ENCODE measurements at regions not wholly inside any gene's neighbourhood (a gene's known extent, or its start where the extent isn't known, plus 50 kb on each side); places are given as distances from the start of the nearest gene placed in this dataset.
"Not testable (repeated sequence)": the region's sequence is repeated elsewhere in the genome, so short reads cannot be mapped to it uniquely, and the experiment has no call there.

DNA sequence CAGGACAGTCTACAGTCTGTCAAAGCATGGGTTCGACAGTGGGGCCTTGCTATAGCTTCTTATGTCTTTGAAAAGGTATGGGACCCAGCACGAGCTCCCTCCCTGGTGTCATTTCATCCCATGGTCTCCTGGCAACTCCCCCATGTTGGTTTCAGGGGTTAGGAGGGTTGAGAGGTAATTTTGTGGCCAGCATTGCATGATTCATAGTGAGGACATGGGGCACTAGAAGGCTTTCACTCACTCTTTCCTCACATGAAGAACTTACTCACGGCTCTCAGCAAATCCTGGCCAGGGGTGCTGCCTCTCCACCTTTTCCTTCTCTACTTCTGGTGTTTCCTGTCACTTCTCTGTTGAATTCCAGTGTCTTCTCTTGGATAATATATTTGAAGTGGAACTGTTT, 134.7 kb upstream of the TNPO1 start:
- no peaks in the 10 kb centered on the region for H3K36me3 ChIP-seq (ENCODE audit: insufficient read depth, low read length)
- no peaks in the 10 kb centered on the region for H3K4me1 ChIP-seq (ENCODE audit: insufficient read depth, low read length)
- H3K9me3 ChIP-seq (ENCODE audit: insufficient read depth, low read length, severe bottlenecking): no peaks in the 10 kb centered on the region
- no peak overlapping the region for H3K9ac ChIP-seq (ENCODE audit: low read depth, low read length)
- ATAC-seq (ENCODE audit: insufficient read depth, low read depth) (no peak), DNase-seq (no peak)
- H2AFZ ChIP-seq (ENCODE audit: low read depth, low read length): no peak overlapping the region
- H4K20me1 ChIP-seq (ENCODE audit: insufficient read depth, low read length): no peaks in the 10 kb centered on the region
- no peak overlapping the region for H3K27ac ChIP-seq (ENCODE audit: low read length)
- H3K79me2 ChIP-seq (ENCODE audit: insufficient read depth, low read length): no peaks in the 10 kb centered on the region
- no peak overlapping the region for H3K4me2 ChIP-seq (ENCODE audit: insufficient read depth, low read length)
- TF ChIP-seq, protein P1, sequence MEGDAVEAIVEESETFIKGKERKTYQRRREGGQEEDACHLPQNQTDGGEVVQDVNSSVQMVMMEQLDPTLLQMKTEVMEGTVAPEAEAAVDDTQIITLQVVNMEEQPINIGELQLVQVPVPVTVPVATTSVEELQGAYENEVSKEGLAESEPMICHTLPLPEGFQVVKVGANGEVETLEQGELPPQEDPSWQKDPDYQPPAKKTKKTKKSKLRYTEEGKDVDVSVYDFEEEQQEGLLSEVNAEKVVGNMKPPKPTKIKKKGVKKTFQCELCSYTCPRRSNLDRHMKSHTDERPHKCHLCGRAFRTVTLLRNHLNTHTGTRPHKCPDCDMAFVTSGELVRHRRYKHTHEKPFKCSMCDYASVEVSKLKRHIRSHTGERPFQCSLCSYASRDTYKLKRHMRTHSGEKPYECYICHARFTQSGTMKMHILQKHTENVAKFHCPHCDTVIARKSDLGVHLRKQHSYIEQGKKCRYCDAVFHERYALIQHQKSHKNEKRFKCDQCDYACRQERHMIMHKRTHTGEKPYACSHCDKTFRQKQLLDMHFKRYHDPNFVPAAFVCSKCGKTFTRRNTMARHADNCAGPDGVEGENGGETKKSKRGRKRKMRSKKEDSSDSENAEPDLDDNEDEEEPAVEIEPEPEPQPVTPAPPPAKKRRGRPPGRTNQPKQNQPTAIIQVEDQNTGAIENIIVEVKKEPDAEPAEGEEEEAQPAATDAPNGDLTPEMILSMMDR (IDR thresholded peaks at IDR 0.05; ENCODE audit: borderline replicate concordance, extremely low read depth, low read length, poor library complexity, severe bottlenecking): no peak
- no peak for TF ChIP-seq EZH2 (IDR thresholded peaks at IDR 0.05; ENCODE audit: borderline replicate concordance, low read depth, low read length, severe bottlenecking)
- H3K27me3 ChIP-seq (ENCODE audit: insufficient read depth, low read length, poor library complexity): no peaks in the 10 kb centered on the region
- no peak overlapping the region for H3K4me3 ChIP-seq (ENCODE audit: low read depth in 1 of 2, low read length in 2 of 2)

DNA sequence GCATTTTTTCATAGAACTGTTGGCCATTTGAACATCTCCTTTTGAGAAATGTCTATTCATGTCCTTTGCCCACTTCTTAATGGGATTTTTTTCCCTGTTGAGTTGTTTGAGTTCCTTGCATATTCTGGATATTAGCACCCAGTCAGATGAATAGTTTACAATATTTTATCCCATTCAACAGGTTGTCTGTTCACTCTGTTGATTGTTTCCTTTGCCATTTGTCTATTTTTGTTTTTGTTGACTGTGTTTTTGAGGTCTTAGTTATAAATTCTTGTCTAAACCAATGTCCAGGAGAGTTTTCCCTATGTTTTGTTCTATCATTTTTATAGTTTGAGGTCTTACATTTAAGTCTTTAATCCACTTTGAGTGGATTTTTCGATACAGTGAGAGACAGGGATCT, 139.0 kb upstream of the TNPO1 start:
- ATAC-seq (ENCODE audit: insufficient read depth, low read depth): no peak
- Histone ChIP-seq H3K4me1 (ENCODE audit: insufficient read depth, low read length) (no peaks in the 10 kb centered on the region), H3K79me2 (ENCODE audit: insufficient read depth, low read length) (no peaks in the 10 kb centered on the region), H3K9ac (ENCODE audit: low read depth, low read length) (no peak overlapping the region), H3K4me3 (ENCODE audit: low read depth in 1 of 2, low read length in 2 of 2) (no peak overlapping the region), H3K27me3 (ENCODE audit: insufficient read depth, low read length, poor library complexity) (no peaks in the 10 kb centered on the region), H2AFZ (ENCODE audit: low read depth, low read length) (no peak overlapping the region), H3K4me2 (ENCODE audit: insufficient read depth, low read length) (no peak overlapping the region), H3K9me3 (ENCODE audit: insufficient read depth, low read length, severe bottlenecking) (no peaks in the 10 kb centered on the region), H3K27ac (ENCODE audit: low read length) (no peak overlapping the region), H4K20me1 (ENCODE audit: insufficient read depth, low read length) (no peaks in the 10 kb centered on the region), H3K36me3 (ENCODE audit: insufficient read depth, low read length) (no peaks in the 10 kb centered on the region)
- DNase-seq: no peak
- TF ChIP-seq EZH2 (IDR thresholded peaks at IDR 0.05; ENCODE audit: borderline replicate concordance, low read depth, low read length, severe bottlenecking): no peak
- TF ChIP-seq, protein P1 (IDR thresholded peaks at IDR 0.05; ENCODE audit: borderline replicate concordance, extremely low read depth, low read length, poor library complexity, severe bottlenecking): no peak

DNA sequence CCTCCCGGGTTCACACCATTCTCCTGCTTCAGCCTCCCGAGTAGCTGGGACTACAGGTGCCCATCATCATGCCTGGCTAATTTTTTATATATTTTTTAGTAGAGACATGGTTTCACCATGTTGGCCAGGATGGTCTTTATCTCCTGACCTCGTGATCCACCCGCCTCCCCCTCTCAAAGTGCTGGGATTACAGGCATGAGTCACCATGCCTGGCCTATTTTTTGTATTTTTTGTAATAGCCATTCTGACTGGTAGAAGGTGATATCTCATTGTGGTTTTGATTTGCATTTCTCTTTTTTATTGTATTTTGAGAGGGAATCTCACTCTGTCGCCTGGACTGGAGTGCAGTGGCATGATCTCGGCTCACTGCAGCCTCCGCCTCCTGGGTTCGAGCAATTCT, 139.6 kb upstream of the TNPO1 start:
- ATAC-seq (ENCODE audit: insufficient read depth, low read depth); H3K27ac ChIP-seq (ENCODE audit: low read length); H3K9ac ChIP-seq (ENCODE audit: low read depth, low read length); H4K20me1 ChIP-seq (ENCODE audit: insufficient read depth, low read length); DNase-seq; H3K4me3 ChIP-seq (ENCODE audit: low read depth in 1 of 2, low read length in 2 of 2); H3K27me3 ChIP-seq (ENCODE audit: insufficient read depth, low read length, poor library complexity); H3K79me2 ChIP-seq (ENCODE audit: insufficient read depth, low read length); H3K9me3 ChIP-seq (ENCODE audit: insufficient read depth, low read length, severe bottlenecking); H3K4me1 ChIP-seq (ENCODE audit: insufficient read depth, low read length); H3K4me2 ChIP-seq (ENCODE audit: insufficient read depth, low read length); H2AFZ ChIP-seq (ENCODE audit: low read depth, low read length); H3K36me3 ChIP-seq (ENCODE audit: insufficient read depth, low read length): not testable (repeated sequence)

DNA sequence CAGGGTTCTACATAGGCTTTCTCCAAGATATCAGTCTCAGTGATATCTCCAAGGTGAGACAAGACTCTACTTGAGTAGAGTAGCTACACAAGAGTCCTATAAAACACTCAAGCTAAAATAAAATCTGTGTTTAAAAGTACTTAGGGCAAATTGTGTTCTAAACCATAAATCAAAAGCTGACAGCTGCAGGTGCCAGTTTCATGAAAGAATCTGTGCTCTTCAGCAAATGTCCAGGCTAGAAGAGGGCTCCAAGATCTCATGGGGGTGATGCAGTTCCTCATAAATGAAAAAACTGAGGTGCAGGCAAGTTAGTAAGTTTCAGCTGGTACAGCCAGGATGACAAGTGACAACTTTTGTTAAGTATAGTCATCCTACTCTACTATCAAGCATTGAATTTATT, 142.8 kb upstream of the TNPO1 start:
- Histone ChIP-seq H4K20me1 (ENCODE audit: insufficient read depth, low read length) (no peaks in the 10 kb centered on the region), H3K9me3 (ENCODE audit: insufficient read depth, low read length, severe bottlenecking) (no peaks in the 10 kb centered on the region), H3K27ac (ENCODE audit: low read length) (no peak overlapping the region), H3K79me2 (ENCODE audit: insufficient read depth, low read length) (no peaks in the 10 kb centered on the region), H3K4me3 (ENCODE audit: low read depth in 1 of 2, low read length in 2 of 2) (no peak overlapping the region), H3K36me3 (ENCODE audit: insufficient read depth, low read length) (no peaks in the 10 kb centered on the region), H3K9ac (ENCODE audit: low read depth, low read length) (no peak overlapping the region), H3K27me3 (ENCODE audit: insufficient read depth, low read length, poor library complexity) (no peaks in the 10 kb centered on the region), H3K4me2 (ENCODE audit: insufficient read depth, low read length) (no peak overlapping the region), H2AFZ (ENCODE audit: low read depth, low read length) (no peak overlapping the region), H3K4me1 (ENCODE audit: insufficient read depth, low read length) (no peaks in the 10 kb centered on the region)
- DNase-seq (no peak), ATAC-seq (ENCODE audit: insufficient read depth, low read depth) (no peak)
- TF ChIP-seq EZH2 (IDR thresholded peaks at IDR 0.05; ENCODE audit: borderline replicate concordance, low read depth, low read length, severe bottlenecking): no peak
- TF ChIP-seq, protein P1 (IDR thresholded peaks at IDR 0.05; ENCODE audit: borderline replicate concordance, extremely low read depth, low read length, poor library complexity, severe bottlenecking): no peak
